Right atrium auricular region (tissue), 2 donors: ENCODE measurements at regions not wholly inside any gene's neighbourhood (a gene's known extent, or its start where the extent isn't known, plus 50 kb on each side); places are given as distances from the start of the nearest gene placed in this dataset.

ENCODE experiments used
- DNase-seq: peaks from one replicate; pipeline ENCODE4 v3.0.0-alpha.2; 2019; ENCODE audit warnings: low spot score
- H3K27ac ChIP-seq, 2 donors: fragments of 200-600 bp; sonication (generic); 1 replicate in 1 of 2; 2 replicates in 1 of 2; pipeline ENCODE4 v1.5.1; 2016 to 2019
- H3K27me3 ChIP-seq, 2 donors: fragments of 200-600 bp; sonication (generic); one replicate each; pipeline versions ENCODE4 v1.5.1 to v1.6.0; 2017 to 2019
- H3K36me3 ChIP-seq: fragments of 200-600 bp; sonication (generic); one replicate; pipeline ENCODE4 v1.5.1; 2016
- H3K4me1 ChIP-seq, 2 donors: fragments of 200-600 bp; sonication (generic); one replicate each; pipeline versions ENCODE4 v1.5.1 to v1.6.0; 2017 to 2019
- H3K4me3 ChIP-seq, 2 donors: fragments of 200-600 bp; sonication (generic); 1 replicate in 1 of 2; 2 replicates in 1 of 2; pipeline ENCODE4 v1.5.1; 2017 to 2019; ENCODE audit warnings: mild to moderate bottlenecking in 1 of 2, moderate library complexity in 1 of 2
- H3K9me3 ChIP-seq, 2 donors: fragments of 200-600 bp; sonication (generic); one replicate each; pipeline ENCODE4 v1.5.1; 2019
- TF ChIP-seq, protein P1 (sequence below), 2 donors: fragments of 200-600 bp; sonication (generic); IDR thresholded peaks; one replicate each; pipeline ENCODE4 v1.5.1; 2019; ENCODE audit warnings: antibody characterized with exemption in 2 of 2

DNA sequence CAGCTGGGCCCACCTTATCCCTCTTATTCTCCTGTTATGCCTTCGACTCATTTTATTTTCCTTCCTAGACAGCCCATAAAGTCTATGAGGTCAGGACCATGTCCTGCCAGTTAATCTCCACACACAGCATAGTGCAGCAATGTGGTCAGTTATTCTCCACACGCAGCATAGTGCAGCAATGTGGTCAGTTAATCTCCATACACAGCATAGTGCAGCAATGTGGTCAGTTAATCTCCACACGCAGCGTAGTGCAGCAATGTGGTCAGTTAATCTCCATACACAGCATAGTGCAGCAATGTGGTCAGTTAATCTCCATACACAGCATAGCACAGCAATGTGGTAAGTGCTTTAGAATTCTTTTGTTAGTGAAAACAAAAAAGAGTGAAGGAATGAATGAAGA, 77.8 kb downstream of the TEX36 start:
- no peak for DNase-seq

DNA sequence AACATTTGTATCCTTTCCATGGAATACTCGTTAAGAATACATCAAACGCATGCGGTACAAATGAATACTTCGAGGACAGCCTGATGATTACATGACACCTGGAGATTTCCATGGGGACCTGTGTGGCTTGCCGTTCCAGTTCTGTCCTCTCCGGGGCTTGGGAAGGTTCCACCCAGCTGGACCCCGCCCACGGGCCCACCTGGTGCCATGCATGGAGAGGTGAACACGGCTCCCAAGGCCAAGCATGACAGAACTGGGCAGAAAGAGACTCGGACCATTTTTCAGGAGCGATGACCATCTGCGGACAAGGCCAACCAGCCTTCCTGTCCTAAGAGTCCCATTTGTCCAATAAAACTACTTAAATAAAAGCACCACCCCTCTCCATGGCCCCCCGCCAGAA, 80.1 kb downstream of the TEX36 start:
- peaks cover 0 to 7% of the 10 kb centered on the region in 2 donors for H3K9me3 ChIP-seq
- DNase-seq: peak; percentile 40
- no peaks in the 10 kb centered on the region for H3K4me1 ChIP-seq
- no peak overlapping the region for H3K4me3 ChIP-seq
- TF ChIP-seq, protein P1, sequence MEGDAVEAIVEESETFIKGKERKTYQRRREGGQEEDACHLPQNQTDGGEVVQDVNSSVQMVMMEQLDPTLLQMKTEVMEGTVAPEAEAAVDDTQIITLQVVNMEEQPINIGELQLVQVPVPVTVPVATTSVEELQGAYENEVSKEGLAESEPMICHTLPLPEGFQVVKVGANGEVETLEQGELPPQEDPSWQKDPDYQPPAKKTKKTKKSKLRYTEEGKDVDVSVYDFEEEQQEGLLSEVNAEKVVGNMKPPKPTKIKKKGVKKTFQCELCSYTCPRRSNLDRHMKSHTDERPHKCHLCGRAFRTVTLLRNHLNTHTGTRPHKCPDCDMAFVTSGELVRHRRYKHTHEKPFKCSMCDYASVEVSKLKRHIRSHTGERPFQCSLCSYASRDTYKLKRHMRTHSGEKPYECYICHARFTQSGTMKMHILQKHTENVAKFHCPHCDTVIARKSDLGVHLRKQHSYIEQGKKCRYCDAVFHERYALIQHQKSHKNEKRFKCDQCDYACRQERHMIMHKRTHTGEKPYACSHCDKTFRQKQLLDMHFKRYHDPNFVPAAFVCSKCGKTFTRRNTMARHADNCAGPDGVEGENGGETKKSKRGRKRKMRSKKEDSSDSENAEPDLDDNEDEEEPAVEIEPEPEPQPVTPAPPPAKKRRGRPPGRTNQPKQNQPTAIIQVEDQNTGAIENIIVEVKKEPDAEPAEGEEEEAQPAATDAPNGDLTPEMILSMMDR (IDR thresholded peaks at IDR 0.05): no peak
- no peak overlapping the region for H3K27ac ChIP-seq
- no peaks in the 10 kb centered on the region for H3K36me3 ChIP-seq
- no peaks in the 10 kb centered on the region for H3K27me3 ChIP-seq

More for the DNA sequence above, 77.8 kb downstream of the TEX36 start:
- Histone ChIP-seq H3K4me1 (no peaks in the 10 kb centered on the region), H3K9me3 (peaks cover 0 to 4% of the 10 kb centered on the region in 2 donors), H3K4me3 (no peak overlapping the region), H3K27ac (no peak overlapping the region), H3K27me3 (no peaks in the 10 kb centered on the region), H3K36me3 (no peaks in the 10 kb centered on the region)
- TF ChIP-seq, protein P1 (IDR thresholded peaks at IDR 0.05): no peak

DNA sequence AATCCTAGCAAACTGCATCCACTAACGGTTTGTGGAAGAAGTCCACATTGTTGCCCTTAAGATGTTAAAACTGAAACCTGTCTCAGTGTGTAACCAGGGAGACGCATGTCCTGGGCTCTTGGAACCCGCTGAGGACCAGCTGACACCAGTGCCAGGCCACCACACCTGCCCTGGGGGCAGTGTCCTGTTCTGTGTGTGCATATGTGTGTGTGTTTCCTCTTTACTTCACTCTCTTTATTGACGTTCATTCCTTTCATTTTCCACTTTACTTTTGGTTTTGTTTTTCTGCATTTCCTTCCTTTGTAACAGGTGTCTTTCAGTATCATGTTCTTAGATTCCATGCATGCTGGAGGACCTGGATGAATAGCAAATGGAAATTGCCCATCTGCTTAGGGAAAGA, 83.8 kb downstream of the TEX36 start:
- Histone ChIP-seq H3K4me1 (no peaks in the 10 kb centered on the region), H3K27me3 (no peaks in the 10 kb centered on the region), H3K4me3 (no peak overlapping the region), H3K27ac (no peak overlapping the region), H3K9me3 (peaks cover 0 to 21% of the 10 kb centered on the region in 2 donors), H3K36me3 (no peaks in the 10 kb centered on the region)
- TF ChIP-seq, protein P1 (IDR thresholded peaks at IDR 0.05): no peak
- DNase-seq: peak; percentile 28

DNA sequence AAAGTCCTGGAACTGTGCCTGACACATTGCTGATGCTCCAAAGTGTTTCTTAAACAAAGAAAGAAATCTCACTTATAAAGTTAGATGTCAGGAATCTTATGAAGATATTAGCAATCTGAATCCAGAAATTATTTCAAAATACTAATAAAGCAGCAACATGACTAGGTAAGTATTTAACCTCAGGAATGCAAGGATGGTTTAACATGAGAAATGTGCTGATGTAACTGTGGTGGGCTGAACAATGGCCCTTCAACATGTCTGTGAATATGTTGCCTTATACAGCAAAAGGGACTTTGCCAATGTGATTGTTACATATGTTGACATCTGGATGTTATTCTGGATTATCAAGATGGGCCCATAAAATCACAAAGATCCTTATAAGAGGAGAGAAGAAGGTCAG, 87.1 kb downstream of the TEX36 start:
- H3K4me1 ChIP-seq: no peaks in the 10 kb centered on the region
- peaks cover 0 to 21% of the 10 kb centered on the region in 2 donors for H3K9me3 ChIP-seq
- H3K27me3 ChIP-seq: no peaks in the 10 kb centered on the region
- H3K27ac ChIP-seq: no peak overlapping the region
- no peak for DNase-seq
- TF ChIP-seq, protein P1 (IDR thresholded peaks at IDR 0.05): no peak
- no peaks in the 10 kb centered on the region for H3K36me3 ChIP-seq
- no peak overlapping the region for H3K4me3 ChIP-seq

DNA sequence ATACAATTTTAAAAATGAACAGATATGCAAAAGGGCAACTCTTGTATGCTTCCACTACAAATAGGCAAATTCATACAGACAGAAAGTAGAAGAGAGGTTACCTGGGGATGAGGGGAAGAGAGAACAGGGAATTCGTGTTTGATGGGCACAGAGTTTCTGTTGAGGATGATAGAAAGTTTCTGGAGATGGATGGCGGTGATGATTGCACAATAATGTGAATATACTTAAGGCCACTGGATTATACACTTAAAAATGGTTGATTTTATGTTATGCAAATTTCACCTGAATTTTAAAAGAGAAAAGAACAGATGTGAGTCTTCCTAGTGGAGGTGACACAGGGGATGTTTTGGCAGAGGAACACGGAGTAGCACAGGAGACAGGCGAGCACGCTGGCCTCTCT, 89.3 kb downstream of the TEX36 start:
- peaks cover 0 to 14% of the 10 kb centered on the region in 2 donors for H3K9me3 ChIP-seq
- no peak for DNase-seq
- no peaks in the 10 kb centered on the region for H3K27me3 ChIP-seq
- no peak overlapping the region for H3K4me3 ChIP-seq
- no peak overlapping the region for H3K27ac ChIP-seq
- no peaks in the 10 kb centered on the region for H3K4me1 ChIP-seq
- TF ChIP-seq, protein P1 (IDR thresholded peaks at IDR 0.05): no peak
- no peaks in the 10 kb centered on the region for H3K36me3 ChIP-seq

DNA sequence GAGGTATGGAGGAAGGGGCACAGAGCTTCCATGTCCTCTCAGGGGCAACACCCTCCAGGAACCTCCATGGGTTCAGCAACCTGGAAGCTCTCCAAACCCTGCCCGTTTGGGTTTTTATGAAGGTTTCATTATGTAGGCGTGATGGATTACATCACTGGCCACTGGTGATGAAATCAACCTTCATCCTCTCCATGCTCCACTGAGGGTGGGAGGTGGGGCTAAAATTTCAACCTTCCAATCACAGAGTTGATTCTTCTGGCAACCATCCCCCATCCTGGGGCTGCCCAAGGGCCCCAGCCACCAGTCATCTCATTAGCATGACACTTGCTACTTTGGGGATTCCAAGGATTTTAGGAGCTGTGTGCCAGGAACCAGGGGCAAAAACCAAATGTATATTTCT, 90.1 kb downstream of the TEX36 start:
- no peak overlapping the region for H3K4me3 ChIP-seq
- no peaks in the 10 kb centered on the region for H3K36me3 ChIP-seq
- no peak overlapping the region for H3K27ac ChIP-seq
- DNase-seq: peak; percentile 36
- no peaks in the 10 kb centered on the region for H3K27me3 ChIP-seq
- H3K4me1 ChIP-seq: no peaks in the 10 kb centered on the region
- TF ChIP-seq, protein P1 (IDR thresholded peaks at IDR 0.05): no peak
- peaks cover 0 to 14% of the 10 kb centered on the region in 2 donors for H3K9me3 ChIP-seq
